IMR-90 (cell line): ENCODE measurements at regions not wholly inside any gene's neighbourhood (a gene's known extent, or its start where the extent isn't known, plus 50 kb on each side); places are given as distances from the start of the nearest gene placed in this dataset.

ENCODE experiments used
- ATAC-seq: fragments of 200-7000 bp; cut with Tn5 transposase; 2 replicates; pipeline ENCODE4 v1.9.1; 2020; ENCODE audit warnings: low read depth, mild to moderate bottlenecking, moderate library complexity
- BruUV-seq: library from RNA; stranded (reverse); fragments of 400-500 nt; replicated peaks from 2 replicates; lab custom pipeline; 2021; lab: Mats Ljungman, UMichigan
- CTCF ChIA-PET: fragments of 300-600 bp; formaldehyde crosslinking; extraction: SDS; loops from one replicate; lab custom pipeline; 2021; ENCODE audit warnings: antibody characterized with exemption; lab: Yijun Ruan, JAX
- POLR2A ChIA-PET: fragments of 300-600 bp; sonication (Branson Sonifier 250); formaldehyde crosslinking; loops from one replicate; lab custom pipeline; 2022; ENCODE audit warnings: antibody characterized with exemption; ENCODE audit not compliant: unreplicated experiment; lab: Charles Lee
- DNase-seq: peaks from one replicate; pipeline ENCODE4 v3.0.0; 2013
- H2AFZ ChIP-seq: replicated peaks from 2 replicates; pipeline ENCODE3; 2013; ENCODE audit warnings: low read length, mild to moderate bottlenecking; ENCODE audit not compliant: poor library complexity
- H2AK5ac ChIP-seq: 2 replicates; pipeline ENCODE4 v1.6.1; 2013; ENCODE audit warnings: low read depth, low read length, inconsistent platforms
- H2AK9ac ChIP-seq: replicated peaks from 2 replicates; pipeline ENCODE3; 2013; ENCODE audit warnings: mild to moderate bottlenecking, low read depth, low read length, moderate library complexity; ENCODE audit not compliant: poor library complexity
- H2BK120ac ChIP-seq: 2 replicates; pipeline ENCODE4 v1.6.1; 2013; ENCODE audit warnings: low read depth, low read length, inconsistent platforms
- H2BK15ac ChIP-seq: 3 replicates; pipeline ENCODE4 v1.6.1; 2013; ENCODE audit warnings: low read depth, low read length, inconsistent platforms
- H2BK20ac ChIP-seq: 2 replicates; pipeline ENCODE4 v1.6.1; 2013; ENCODE audit warnings: low read depth, mild to moderate bottlenecking, inconsistent platforms, low read length, moderate library complexity
- H2BK5ac ChIP-seq: 2 replicates; pipeline ENCODE4 v1.6.1; 2013; ENCODE audit warnings: mild to moderate bottlenecking, low read depth, low read length, inconsistent platforms; ENCODE audit not compliant: poor library complexity, severe bottlenecking
- H3K14ac ChIP-seq: replicated peaks from 2 replicates; pipeline ENCODE4 v1.6.1; 2013; ENCODE audit warnings: low read depth, low read length, inconsistent platforms
- H3K18ac ChIP-seq: 2 replicates; pipeline ENCODE4 v1.6.1; 2013; ENCODE audit warnings: low read depth, low read length, control low read depth
- H3K23ac ChIP-seq: 2 replicates; pipeline ENCODE4 v1.6.1; 2013; ENCODE audit warnings: low read depth, low read length, inconsistent platforms
- H3K27ac ChIP-seq: 2 replicates; pipeline ENCODE4 v1.5.1; 2013; ENCODE audit warnings: mild to moderate bottlenecking, control low read depth, low read length; ENCODE audit not compliant: insufficient read depth
- H3K27me3 ChIP-seq: 2 replicates; pipeline ENCODE4 v1.6.1; 2013; ENCODE audit warnings: low read length; ENCODE audit not compliant: control insufficient read depth, insufficient read depth
- H3K36me3 ChIP-seq: 2 replicates; pipeline ENCODE4 v1.6.1; 2013; ENCODE audit warnings: low read length, mixed read lengths; ENCODE audit not compliant: control insufficient read depth, insufficient read depth
- H3K4ac ChIP-seq: 2 replicates; pipeline ENCODE4 v1.6.1; 2013; ENCODE audit warnings: low read depth, low read length, inconsistent platforms
- H3K4me1 ChIP-seq: 2 replicates; pipeline ENCODE4 v1.6.1; 2013; ENCODE audit warnings: low read length, mixed read lengths; ENCODE audit not compliant: control insufficient read depth, insufficient read depth
- H3K4me2 ChIP-seq: 2 replicates; pipeline ENCODE4 v1.6.1; 2013; ENCODE audit warnings: low read depth, mild to moderate bottlenecking, control low read depth, low read length, moderate library complexity
- H3K4me3 ChIP-seq: 2 replicates; pipeline ENCODE4 v1.5.1; 2013; ENCODE audit warnings: low read depth, mild to moderate bottlenecking, control low read depth, low read length, moderate library complexity; ENCODE audit not compliant: insufficient read depth
- H3K56ac ChIP-seq: 2 replicates; pipeline ENCODE4 v1.6.1; 2013; ENCODE audit warnings: low read length, inconsistent platforms; ENCODE audit not compliant: insufficient read depth; ENCODE audit errors: extremely low read depth
- H3K79me1 ChIP-seq, 2 experiments: 2 replicates each; pipeline ENCODE4 v1.6.1; 2013; ENCODE audit warnings: low read length in 2 of 2, inconsistent platforms in 1 of 2, low read depth in 1 of 2
- H3K9ac ChIP-seq: 2 replicates; pipeline ENCODE4 v1.6.1; 2013; ENCODE audit warnings: low read depth, low read length, control low read depth
- H3K9me1 ChIP-seq: 2 replicates; pipeline ENCODE4 v1.6.1; 2013; ENCODE audit warnings: low read length, inconsistent platforms; ENCODE audit not compliant: insufficient read depth
- H3K9me3 ChIP-seq: 2 replicates; pipeline ENCODE4 v1.6.1; 2013; ENCODE audit warnings: low read length; ENCODE audit not compliant: control insufficient read depth, insufficient read depth
- H4K20me1 ChIP-seq: 2 replicates; pipeline ENCODE4 v1.6.1; 2013; ENCODE audit warnings: low read length, inconsistent platforms; ENCODE audit not compliant: insufficient read depth
- H4K5ac ChIP-seq: 2 replicates; pipeline ENCODE4 v1.6.1; 2013; ENCODE audit warnings: mild to moderate bottlenecking, low read depth, low read length, control low read depth
- H4K8ac ChIP-seq, 2 experiments: 2 replicates each; pipeline ENCODE4 v1.6.1; 2013; ENCODE audit warnings: low read depth in 2 of 2, low read length in 2 of 2, control low read depth in 1 of 2, inconsistent platforms in 1 of 2
- H4K91ac ChIP-seq: 2 replicates; pipeline ENCODE4 v1.6.1; 2013; ENCODE audit warnings: low read depth, low read length, inconsistent platforms; ENCODE audit not compliant: insufficient read depth
- BHLHE40 ChIP-seq: fragments of 150-350 bp; IDR thresholded peaks from 2 replicates; pipeline ENCODE4 v1.6.1; 2016; ENCODE audit warnings: mild to moderate bottlenecking, low read depth, low read length
- CEBPB ChIP-seq: IDR thresholded peaks from 2 replicates; pipeline ENCODE4 v1.6.1; 2012; ENCODE audit warnings: low read depth, low read length, improper control_type of control experiment
- CHD1 ChIP-seq: IDR thresholded peaks from 2 replicates; pipeline ENCODE4 v1.6.1; 2012; ENCODE audit warnings: low read depth, low read length, improper control_type of control experiment
- FOS ChIP-seq: fragments of 150-350 bp; IDR thresholded peaks from 2 replicates; pipeline ENCODE4 v1.6.1; 2016; ENCODE audit warnings: low read depth, low read length
- MAFK ChIP-seq: IDR thresholded peaks from 2 replicates; pipeline ENCODE4 v1.6.1; 2012; ENCODE audit warnings: low read depth, low read length, improper control_type of control experiment
- MAZ ChIP-seq: IDR thresholded peaks from 2 replicates; pipeline ENCODE4 v1.6.1; 2012; ENCODE audit warnings: low read depth, mild to moderate bottlenecking, low read length, improper control_type of control experiment, moderate library complexity, borderline replicate concordance
- MXI1 ChIP-seq: IDR thresholded peaks from 2 replicates; pipeline ENCODE4 v1.6.1; 2012; ENCODE audit warnings: low read depth, mild to moderate bottlenecking, low read length, moderate library complexity, borderline replicate concordance
- NFE2L2 ChIP-seq: fragments of 150-350 bp; IDR thresholded peaks from 2 replicates; pipeline ENCODE4 v1.6.1; 2016; ENCODE audit warnings: low read depth, mild to moderate bottlenecking, low read length
- POLR2A ChIP-seq: IDR thresholded peaks from 2 replicates; pipeline ENCODE4 v1.6.1; 2012; ENCODE audit warnings: mild to moderate bottlenecking, low read depth, low read length
- RAD21 ChIP-seq: IDR thresholded peaks from 2 replicates; pipeline ENCODE4 v1.6.1; 2012; ENCODE audit warnings: low read length, improper control_type of control experiment
- RCOR1 ChIP-seq: IDR thresholded peaks from 2 replicates; pipeline ENCODE4 v1.6.1; 2012; ENCODE audit warnings: mild to moderate bottlenecking, low read length, improper control_type of control experiment; ENCODE audit not compliant: insufficient replicate concordance
- RFX5 ChIP-seq: IDR thresholded peaks from 2 replicates; pipeline ENCODE4 v1.8.0; 2012; ENCODE audit warnings: low read depth, mild to moderate bottlenecking, low read length, moderate library complexity
- SMC3 ChIP-seq: fragments of 150-350 bp; IDR thresholded peaks from 2 replicates; pipeline ENCODE4 v1.6.1; 2016; ENCODE audit warnings: low read depth, mild to moderate bottlenecking, antibody characterized with exemption, low read length, moderate library complexity
- WGBS, 2 experiments: methylation state at CpG; one replicate each; pipeline versions ENCODE4 v1.1.5 to v1.1.7; 2013; ENCODE audit warnings: missing lambda C conversion rate in 2 of 2; ENCODE audit not compliant: insufficient read length in 1 of 2; ENCODE audit errors: extremely low coverage in 2 of 2; 5-methylcytosine and 5-hydroxymethylcytosine counted together
- dilution Hi-C: fragments of 300-500 bp; cut with HindIII; formaldehyde crosslinking; loops from one replicate; pipeline ENCODE4 v1.14.3; 2018; ENCODE audit warnings: low sequenced_read_pairs; ENCODE audit not compliant: unreplicated experiment
- in situ Hi-C: fragments of 300-500 bp; cut with MboI; formaldehyde crosslinking; loops from 3 replicates; pipeline ENCODE4 v1.14.3; 2019; ENCODE audit warnings: low sequenced_read_pairs, inconsistent platforms, mixed read lengths
- intact Hi-C: fragments of 100-400 bp; cut with micrococcal nuclease; formaldehyde crosslinking; loops from 2 replicates; pipeline ENCODE4 v1.10.0; 2022
- TF ChIP-seq, protein P1 (sequence below): conservative IDR thresholded peaks from 2 replicates; pipeline ENCODE4 v1.5.1; 2012; ENCODE audit warnings: mild to moderate bottlenecking, low read depth, low read length, improper control_type of control experiment
- TF ChIP-seq, protein P2 (sequence below): fragments of 150-350 bp; IDR thresholded peaks from 2 replicates; pipeline ENCODE4 v1.6.1; 2016; ENCODE audit warnings: low read depth, mild to moderate bottlenecking, low read length, moderate library complexity, borderline replicate concordance
- TF ChIP-seq, protein P3 (sequence below): fragments of 150-350 bp; IDR thresholded peaks from 2 replicates; pipeline ENCODE4 v1.6.1; 2017; ENCODE audit warnings: mild to moderate bottlenecking, antibody characterized with exemption, low read length, low read depth

DNA sequence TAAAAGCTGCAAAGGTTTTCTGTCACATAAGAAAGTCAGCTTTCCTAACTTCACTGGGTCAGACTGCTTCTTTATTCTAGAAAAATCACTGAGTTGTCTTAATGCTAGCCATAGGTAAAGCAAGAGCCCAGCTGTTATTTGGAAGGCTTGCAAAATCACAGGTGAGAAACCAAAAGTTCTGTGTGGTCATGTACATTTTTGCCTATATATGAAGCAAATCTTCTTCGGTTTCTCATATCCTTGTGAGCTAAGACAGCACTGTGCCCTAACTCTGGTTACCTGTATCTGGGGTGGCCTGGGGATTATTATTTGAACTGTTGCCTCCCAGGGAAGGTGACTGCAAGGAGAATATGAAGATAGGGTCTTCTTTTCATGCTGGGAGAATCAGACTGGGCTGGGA is 444.9 kb upstream of the CLINT1 start:
- H2AK9ac ChIP-seq: no peak overlapping the region
- H3K4me1 ChIP-seq: no peaks in the 10 kb centered on the region
- H3K14ac ChIP-seq: no peak overlapping the region
- H4K5ac ChIP-seq: no peak overlapping the region
- dilution Hi-C loops: no loop called here
- H3K18ac ChIP-seq: no peak overlapping the region
- no peaks in the 10 kb centered on the region for H3K79me1 ChIP-seq
- ATAC-seq (no peak), DNase-seq (no peak)
- ChIA-PET POLR2A (no interaction called here), CTCF (no interaction called here)
- H2AK5ac ChIP-seq: no peak overlapping the region
- intact Hi-C loops: no loop called here
- H3K4me3 ChIP-seq: no peak overlapping the region
- BruUV-seq: no TSS peak
- no peak overlapping the region for H4K8ac ChIP-seq
- no peak overlapping the region for H3K4ac ChIP-seq
- no peak overlapping the region for H4K91ac ChIP-seq
- H3K9ac ChIP-seq: no peak overlapping the region
- no peaks in the 10 kb centered on the region for H3K9me1 ChIP-seq
- no peak overlapping the region for H3K23ac ChIP-seq
- in situ Hi-C loops: no loop called here
- no peak overlapping the region for H2BK15ac ChIP-seq
- H3K56ac ChIP-seq: no peak overlapping the region
- WGBS, 2 experiments: no CpG with 5 or more reads among the region's 1 CpG
- H3K27me3 ChIP-seq: no peaks in the 10 kb centered on the region
- no peaks in the 10 kb centered on the region for H3K9me3 ChIP-seq
- H2BK120ac ChIP-seq: no peak overlapping the region
- H2BK20ac ChIP-seq: no peak overlapping the region
- no peaks in the 10 kb centered on the region for H4K20me1 ChIP-seq
- H3K36me3 ChIP-seq: no peaks in the 10 kb centered on the region
- TF ChIP-seq FOS (no peak), CEBPB (no peak), SMC3 (no peak), RFX5 (no peak), NFE2L2 (no peak), POLR2A (no peak), MAFK (no peak), RCOR1 (no peak), MAZ (no peak), CHD1 (no peak), RAD21 (no peak), MXI1 (no peak), BHLHE40 (no peak)
- TF ChIP-seq, protein P1, sequence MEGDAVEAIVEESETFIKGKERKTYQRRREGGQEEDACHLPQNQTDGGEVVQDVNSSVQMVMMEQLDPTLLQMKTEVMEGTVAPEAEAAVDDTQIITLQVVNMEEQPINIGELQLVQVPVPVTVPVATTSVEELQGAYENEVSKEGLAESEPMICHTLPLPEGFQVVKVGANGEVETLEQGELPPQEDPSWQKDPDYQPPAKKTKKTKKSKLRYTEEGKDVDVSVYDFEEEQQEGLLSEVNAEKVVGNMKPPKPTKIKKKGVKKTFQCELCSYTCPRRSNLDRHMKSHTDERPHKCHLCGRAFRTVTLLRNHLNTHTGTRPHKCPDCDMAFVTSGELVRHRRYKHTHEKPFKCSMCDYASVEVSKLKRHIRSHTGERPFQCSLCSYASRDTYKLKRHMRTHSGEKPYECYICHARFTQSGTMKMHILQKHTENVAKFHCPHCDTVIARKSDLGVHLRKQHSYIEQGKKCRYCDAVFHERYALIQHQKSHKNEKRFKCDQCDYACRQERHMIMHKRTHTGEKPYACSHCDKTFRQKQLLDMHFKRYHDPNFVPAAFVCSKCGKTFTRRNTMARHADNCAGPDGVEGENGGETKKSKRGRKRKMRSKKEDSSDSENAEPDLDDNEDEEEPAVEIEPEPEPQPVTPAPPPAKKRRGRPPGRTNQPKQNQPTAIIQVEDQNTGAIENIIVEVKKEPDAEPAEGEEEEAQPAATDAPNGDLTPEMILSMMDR: no peak
- TF ChIP-seq, protein P2, sequence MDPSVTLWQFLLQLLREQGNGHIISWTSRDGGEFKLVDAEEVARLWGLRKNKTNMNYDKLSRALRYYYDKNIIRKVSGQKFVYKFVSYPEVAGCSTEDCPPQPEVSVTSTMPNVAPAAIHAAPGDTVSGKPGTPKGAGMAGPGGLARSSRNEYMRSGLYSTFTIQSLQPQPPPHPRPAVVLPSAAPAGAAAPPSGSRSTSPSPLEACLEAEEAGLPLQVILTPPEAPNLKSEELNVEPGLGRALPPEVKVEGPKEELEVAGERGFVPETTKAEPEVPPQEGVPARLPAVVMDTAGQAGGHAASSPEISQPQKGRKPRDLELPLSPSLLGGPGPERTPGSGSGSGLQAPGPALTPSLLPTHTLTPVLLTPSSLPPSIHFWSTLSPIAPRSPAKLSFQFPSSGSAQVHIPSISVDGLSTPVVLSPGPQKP: no peak
- TF ChIP-seq, protein P3, sequence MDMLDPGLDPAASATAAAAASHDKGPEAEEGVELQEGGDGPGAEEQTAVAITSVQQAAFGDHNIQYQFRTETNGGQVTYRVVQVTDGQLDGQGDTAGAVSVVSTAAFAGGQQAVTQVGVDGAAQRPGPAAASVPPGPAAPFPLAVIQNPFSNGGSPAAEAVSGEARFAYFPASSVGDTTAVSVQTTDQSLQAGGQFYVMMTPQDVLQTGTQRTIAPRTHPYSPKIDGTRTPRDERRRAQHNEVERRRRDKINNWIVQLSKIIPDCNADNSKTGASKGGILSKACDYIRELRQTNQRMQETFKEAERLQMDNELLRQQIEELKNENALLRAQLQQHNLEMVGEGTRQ: no peak
- no peak overlapping the region for H3K27ac ChIP-seq
- no peak overlapping the region for H3K4me2 ChIP-seq
- H2AFZ ChIP-seq: no peak overlapping the region
- H2BK5ac ChIP-seq: no peak overlapping the region
